ENCODE measurements at regions not wholly inside any gene's neighbourhood (a gene's known extent, or its start where the extent isn't known, plus 50 kb on each side); places are given as distances from the start of the nearest gene placed in this dataset.
A peak's percentile ranks its signal among the peaks of the same experiment; 100 is the strongest.

GRCh38 chr5:89885670-89886069, 523.9 kb downstream of the CETN3 start:
- TF ChIP-seq SPI1 (IDR thresholded peaks at IDR 0.05; ENCODE audit: borderline replicate concordance, low read depth) (no peak), CTCF (IDR thresholded peaks at IDR 0.05; ENCODE audit: insufficient read depth, low read length) (no peak), REST (IDR thresholded peaks at IDR 0.05; ENCODE audit: insufficient replicate concordance, low read depth) (no peak), POLR2AphosphoS5 (IDR thresholded peaks at IDR 0.05; ENCODE audit: low read depth) (no peak)
- no peak overlapping the region for H3K4me3 ChIP-seq (replicated peaks; ENCODE audit: insufficient read depth, low read length)
- no peak overlapping the region for H3K27ac ChIP-seq (replicated peaks)
- H3K27me3 ChIP-seq (ENCODE audit: insufficient read depth, poor library complexity, severe bottlenecking) = no peaks in the 10 kb centered on the region
- DNase-seq (ENCODE audit: low read depth in 1 of 2, low spot score in 1 of 2) = no peak

GRCh38 chr5:89883967-89884366, 525.6 kb downstream of the CETN3 start:
- TF ChIP-seq SPI1 (IDR thresholded peaks at IDR 0.05; ENCODE audit: borderline replicate concordance, low read depth) (no peak), GABPA (IDR thresholded peaks at IDR 0.05; ENCODE audit: low read depth) (no peak), REST (IDR thresholded peaks at IDR 0.05; ENCODE audit: insufficient replicate concordance, low read depth) (no peak)
- H3K4me3 ChIP-seq (replicated peaks; ENCODE audit: insufficient read depth, low read length) = no peak overlapping the region
- H3K27ac ChIP-seq (replicated peaks) = no peak overlapping the region
- H3K27me3 ChIP-seq (ENCODE audit: insufficient read depth, poor library complexity, severe bottlenecking) = no peaks in the 10 kb centered on the region
- DNase-seq (ENCODE audit: low read depth in 1 of 2, low spot score in 1 of 2) = no peak

- peak in 1 of 2 experiments; percentile 4 for DNase-seq (ENCODE audit: low read depth in 1 of 2, low spot score in 1 of 2)
- no peak for TF ChIP-seq REST (IDR thresholded peaks at IDR 0.05; ENCODE audit: insufficient replicate concordance, low read depth)
- TF ChIP-seq POLR2AphosphoS5 (IDR thresholded peaks at IDR 0.05; ENCODE audit: low read depth) = no peak
- TF ChIP-seq GABPA (IDR thresholded peaks at IDR 0.05; ENCODE audit: low read depth) = no peak
- TF ChIP-seq SPI1 (IDR thresholded peaks at IDR 0.05; ENCODE audit: borderline replicate concordance, low read depth) = no peak
- TF ChIP-seq CTCF (IDR thresholded peaks at IDR 0.05; ENCODE audit: insufficient read depth, low read length) = no peak
- no peak overlapping the region for H3K4me3 ChIP-seq (replicated peaks; ENCODE audit: insufficient read depth, low read length)
- H3K27me3 ChIP-seq (ENCODE audit: insufficient read depth, poor library complexity, severe bottlenecking) = no peaks in the 10 kb centered on the region
- H3K27ac ChIP-seq (replicated peaks) = no peak overlapping the region
Measured at GRCh38 chr5:89878140-89879132, 531.1 kb downstream of the CETN3 start.
